ENCODE measurements at regions not wholly inside any gene's neighbourhood (a gene's known extent, or its start where the extent isn't known, plus 50 kb on each side); places are given as distances from the start of the nearest gene placed in this dataset.

DNA sequence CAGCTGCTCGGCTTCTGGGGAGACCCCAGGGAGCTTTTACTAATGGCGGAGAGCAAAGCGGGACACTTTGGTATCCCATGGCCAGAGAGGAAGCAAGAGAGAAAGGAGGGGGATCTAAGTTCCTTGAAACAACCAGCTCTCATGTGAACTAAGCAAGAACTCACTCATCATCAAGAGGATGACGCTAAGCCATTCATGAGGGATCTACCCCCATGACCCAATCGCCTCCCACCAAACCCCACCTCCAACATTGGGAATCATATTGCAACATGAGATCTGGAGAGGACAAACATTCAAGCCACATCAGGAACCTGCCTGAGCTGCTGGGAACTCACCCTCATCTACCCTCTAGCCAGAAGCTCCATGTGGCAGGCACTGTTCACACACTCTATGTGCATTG lies 372.1 kb upstream of the RUNX1 start:
- no peaks in the 10 kb centered on the region for H3K9me3 ChIP-seq (ENCODE audit: control insufficient read depth, insufficient read depth, low read length)
- no peak overlapping the region for H3K27ac ChIP-seq (ENCODE audit: low read depth, low read length)
- peaks cover under 1% of the 10 kb centered on the region; the same call in 1 of the 2 replicates for H3K27me3 ChIP-seq (ENCODE audit: control insufficient read depth, low read length)
- H3K4me3 ChIP-seq (ENCODE audit: low read length), result no peak overlapping the region
- no peak for TF ChIP-seq EZH2phosphoT487 (IDR thresholded peaks at IDR 0.05; ENCODE audit: borderline replicate concordance, low read length)
- TF ChIP-seq, protein P1, sequence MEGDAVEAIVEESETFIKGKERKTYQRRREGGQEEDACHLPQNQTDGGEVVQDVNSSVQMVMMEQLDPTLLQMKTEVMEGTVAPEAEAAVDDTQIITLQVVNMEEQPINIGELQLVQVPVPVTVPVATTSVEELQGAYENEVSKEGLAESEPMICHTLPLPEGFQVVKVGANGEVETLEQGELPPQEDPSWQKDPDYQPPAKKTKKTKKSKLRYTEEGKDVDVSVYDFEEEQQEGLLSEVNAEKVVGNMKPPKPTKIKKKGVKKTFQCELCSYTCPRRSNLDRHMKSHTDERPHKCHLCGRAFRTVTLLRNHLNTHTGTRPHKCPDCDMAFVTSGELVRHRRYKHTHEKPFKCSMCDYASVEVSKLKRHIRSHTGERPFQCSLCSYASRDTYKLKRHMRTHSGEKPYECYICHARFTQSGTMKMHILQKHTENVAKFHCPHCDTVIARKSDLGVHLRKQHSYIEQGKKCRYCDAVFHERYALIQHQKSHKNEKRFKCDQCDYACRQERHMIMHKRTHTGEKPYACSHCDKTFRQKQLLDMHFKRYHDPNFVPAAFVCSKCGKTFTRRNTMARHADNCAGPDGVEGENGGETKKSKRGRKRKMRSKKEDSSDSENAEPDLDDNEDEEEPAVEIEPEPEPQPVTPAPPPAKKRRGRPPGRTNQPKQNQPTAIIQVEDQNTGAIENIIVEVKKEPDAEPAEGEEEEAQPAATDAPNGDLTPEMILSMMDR (IDR thresholded peaks at IDR 0.05; ENCODE audit: low read depth, low read length, poor library complexity, severe bottlenecking), result no peak
- H4K20me1 ChIP-seq (ENCODE audit: control insufficient read depth, insufficient read depth, low read depth, low read length), result no peaks in the 10 kb centered on the region
- no peaks in the 10 kb centered on the region for H3K9me2 ChIP-seq (replicated peaks; ENCODE audit: control insufficient read depth, low read length)
- no peak overlapping the region for H3K4me2 ChIP-seq (ENCODE audit: low read length)
- no peaks in the 10 kb centered on the region for H3K36me3 ChIP-seq (ENCODE audit: control insufficient read depth, low read length)
- no peaks in the 10 kb centered on the region for H3F3A ChIP-seq (ENCODE audit: control insufficient read depth, insufficient read depth)
- H3K79me2 ChIP-seq (ENCODE audit: control insufficient read depth, low read length), result no peaks in the 10 kb centered on the region
- no peaks in the 10 kb centered on the region for H3K4me1 ChIP-seq (ENCODE audit: control insufficient read depth, low read length)

DNA sequence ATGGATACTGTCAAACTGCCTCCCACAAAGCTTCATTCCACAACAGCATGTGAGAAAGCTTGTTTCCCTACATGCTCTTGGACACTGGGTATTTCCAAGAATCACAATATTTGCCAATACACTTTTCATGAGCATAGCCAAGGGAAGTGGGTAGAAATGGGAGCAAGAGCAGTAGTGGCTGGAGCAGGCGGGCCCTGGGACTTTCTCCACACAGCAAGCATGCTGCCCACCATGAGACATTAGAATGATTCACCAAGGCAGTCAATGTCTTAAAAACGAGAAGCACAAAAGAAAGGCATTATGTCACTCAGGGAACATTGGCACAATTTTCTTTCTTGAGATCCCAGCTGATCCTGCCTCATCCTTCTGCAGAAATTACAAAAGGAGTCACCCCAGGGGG lies 371.6 kb upstream of the RUNX1 start:
- Histone ChIP-seq H3K27me3 (ENCODE audit: control insufficient read depth, low read length) (no peaks in the 10 kb centered on the region), H3K9me2 (replicated peaks; ENCODE audit: control insufficient read depth, low read length) (no peaks in the 10 kb centered on the region), H3K36me3 (ENCODE audit: control insufficient read depth, low read length) (no peaks in the 10 kb centered on the region), H3K4me1 (ENCODE audit: control insufficient read depth, low read length) (no peaks in the 10 kb centered on the region), H3F3A (ENCODE audit: control insufficient read depth, insufficient read depth) (no peaks in the 10 kb centered on the region), H4K20me1 (ENCODE audit: control insufficient read depth, insufficient read depth, low read depth, low read length) (no peaks in the 10 kb centered on the region), H3K4me3 (ENCODE audit: low read length) (no peak overlapping the region), H3K9me3 (ENCODE audit: control insufficient read depth, insufficient read depth, low read length) (no peaks in the 10 kb centered on the region), H3K27ac (ENCODE audit: low read depth, low read length) (no peak overlapping the region), H3K79me2 (ENCODE audit: control insufficient read depth, low read length) (no peaks in the 10 kb centered on the region), H3K4me2 (ENCODE audit: low read length) (no peak overlapping the region)
- no peak for TF ChIP-seq EZH2phosphoT487 (IDR thresholded peaks at IDR 0.05; ENCODE audit: borderline replicate concordance, low read length)
- TF ChIP-seq, protein P1 (IDR thresholded peaks at IDR 0.05; ENCODE audit: low read depth, low read length, poor library complexity, severe bottlenecking), result no peak

DNA sequence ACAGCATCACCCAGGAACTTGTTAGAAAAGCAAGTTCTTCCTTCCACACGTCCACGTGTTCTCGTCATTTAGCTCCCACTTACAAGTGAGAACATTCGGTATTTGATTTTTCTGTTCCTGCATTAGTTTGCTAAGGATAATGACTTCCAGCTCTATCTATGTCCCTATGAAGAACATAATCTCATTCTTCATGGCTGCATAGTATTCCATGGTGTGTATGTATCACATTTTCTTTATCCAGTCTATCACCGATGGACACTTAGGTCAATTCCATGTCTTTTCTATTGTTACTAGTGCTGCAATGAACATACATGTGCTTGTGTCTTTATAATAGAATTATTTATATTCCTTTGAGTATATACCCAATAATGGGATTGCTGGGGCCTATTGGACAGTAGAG lies 368.7 kb upstream of the RUNX1 start:
- TF ChIP-seq, protein P1 (IDR thresholded peaks at IDR 0.05; ENCODE audit: low read depth, low read length, poor library complexity, severe bottlenecking), result no peak
- no peak for TF ChIP-seq EZH2phosphoT487 (IDR thresholded peaks at IDR 0.05; ENCODE audit: borderline replicate concordance, low read length)

More for the DNA sequence above, 368.7 kb upstream of the RUNX1 start:
- H3K4me3 ChIP-seq (ENCODE audit: low read length), result no peak overlapping the region
- no peaks in the 10 kb centered on the region for H3K9me2 ChIP-seq (replicated peaks; ENCODE audit: control insufficient read depth, low read length)
- no peaks in the 10 kb centered on the region for H3K27me3 ChIP-seq (ENCODE audit: control insufficient read depth, low read length)
- H4K20me1 ChIP-seq (ENCODE audit: control insufficient read depth, insufficient read depth, low read depth, low read length), result no peaks in the 10 kb centered on the region
- no peaks in the 10 kb centered on the region for H3K4me1 ChIP-seq (ENCODE audit: control insufficient read depth, low read length)
- no peak overlapping the region for H3K4me2 ChIP-seq (ENCODE audit: low read length)
- no peaks in the 10 kb centered on the region for H3F3A ChIP-seq (ENCODE audit: control insufficient read depth, insufficient read depth)
- no peak overlapping the region for H3K27ac ChIP-seq (ENCODE audit: low read depth, low read length)
- H3K36me3 ChIP-seq (ENCODE audit: control insufficient read depth, low read length), result no peaks in the 10 kb centered on the region
- no peaks in the 10 kb centered on the region for H3K9me3 ChIP-seq (ENCODE audit: control insufficient read depth, insufficient read depth, low read length)
- no peaks in the 10 kb centered on the region for H3K79me2 ChIP-seq (ENCODE audit: control insufficient read depth, low read length)

Measured in DOHH2 (cell line).